SH-SY5Y (cell line): ENCODE measurements at regions not wholly inside any gene's neighbourhood (a gene's known extent, or its start where the extent isn't known, plus 50 kb on each side); places are given as distances from the start of the nearest gene placed in this dataset.

Experiments
- GATA2 ChIP-seq: IDR thresholded peaks from 2 replicates; pipeline ENCODE4 v1.6.1; 2011; ENCODE audit warnings: mild to moderate bottlenecking, low read depth, low read length
- GATA3 ChIP-seq: IDR thresholded peaks from 2 replicates; pipeline ENCODE4 v1.6.1; 2011; ENCODE audit warnings: low read depth, mild to moderate bottlenecking, low read length, moderate library complexity

- TF ChIP-seq GATA2 (no peak), GATA3 (no peak)
These were observed 114.0 kb downstream of the GATA6 start for GRCh38 chr18:22283397-22283796.
